SK-N-SH treated with all-trans-retinoic acid at 6 μM for 48 hours (cell line): ENCODE measurements at regions not wholly inside any gene's neighbourhood (a gene's known extent, or its start where the extent isn't known, plus 50 kb on each side); places are given as distances from the start of the nearest gene placed in this dataset.

Source experiments
- ARNTL ChIP-seq: fragments of 450-650 bp; formaldehyde crosslinking; IDR thresholded peaks from 2 replicates; pipeline ENCODE4 v1.5.0; 2020; ENCODE audit warnings: low read depth, mild to moderate bottlenecking, moderate library complexity, borderline replicate concordance
- BACH2 ChIP-seq: fragments of 250-450 bp; sonication (Bioruptor Pico); IDR thresholded peaks from 2 replicates; pipeline ENCODE4 v1.9.0; 2021; ENCODE audit warnings: mild to moderate bottlenecking, borderline replicate concordance
- ESRRG ChIP-seq: fragments of 250-450 bp; sonication (Bioruptor Pico); IDR thresholded peaks from 2 replicates; pipeline ENCODE4 v1.6.1; 2021; ENCODE audit warnings: mild to moderate bottlenecking
- OSR1 ChIP-seq: fragments of 250-450 bp; sonication (Bioruptor Pico); IDR thresholded peaks from 2 replicates; pipeline ENCODE4 v1.8.0; 2022; ENCODE audit warnings: moderate library complexity, mild to moderate bottlenecking, inconsistent platforms
- RARB ChIP-seq: fragments of 250-450 bp; sonication (Bioruptor Pico); IDR thresholded peaks from 2 replicates; pipeline ENCODE4 v1.8.0; 2021; ENCODE audit warnings: mild to moderate bottlenecking, moderate library complexity
- SNAI2 ChIP-seq: fragments of 250-450 bp; sonication (Bioruptor Pico); IDR thresholded peaks from 2 replicates; pipeline ENCODE4 v1.5.0; 2020; ENCODE audit warnings: mild to moderate bottlenecking, moderate library complexity
- ZC3H10 ChIP-seq: fragments of 250-450 bp; sonication (Bioruptor Pico); IDR thresholded peaks from 2 replicates; pipeline ENCODE4 v1.5.1; 2021; ENCODE audit warnings: mild to moderate bottlenecking, moderate library complexity
- ZFP3 ChIP-seq: fragments of 250-450 bp; sonication (Bioruptor Pico); IDR thresholded peaks from 2 replicates; pipeline ENCODE4 v1.5.0; 2020; ENCODE audit warnings: mild to moderate bottlenecking, moderate library complexity
- ZFP30 ChIP-seq: fragments of 450-650 bp; formaldehyde crosslinking; IDR thresholded peaks from 2 replicates; pipeline ENCODE4 v1.5.0; 2022; ENCODE audit warnings: mild to moderate bottlenecking, moderate library complexity
- ZNF565 ChIP-seq: fragments of 450-650 bp; formaldehyde crosslinking; conservative IDR thresholded peaks from 2 replicates; pipeline ENCODE4 v1.5.0; 2020; ENCODE audit warnings: low read depth, mild to moderate bottlenecking, moderate library complexity
- TF ChIP-seq, protein P1 (sequence below): fragments of 250-450 bp; sonication (Bioruptor Pico); IDR thresholded peaks from 2 replicates; pipeline ENCODE4 v1.5.1; 2020; ENCODE audit warnings: low read depth, mild to moderate bottlenecking, moderate library complexity
- TF ChIP-seq, protein P2 (sequence below): fragments of 250-450 bp; sonication (Bioruptor Pico); IDR thresholded peaks from 2 replicates; pipeline ENCODE4 v1.5.1; 2021; ENCODE audit warnings: mild to moderate bottlenecking, moderate library complexity
- TF ChIP-seq, protein P3 (sequence below): fragments of 250-450 bp; sonication (Bioruptor Pico); IDR thresholded peaks from 2 replicates; pipeline ENCODE4 v1.5.0; 2020; ENCODE audit warnings: mild to moderate bottlenecking, moderate library complexity

GRCh38 chr15:80309769-80310384, 57.9 kb upstream of the CTXND1 start:
- TF ChIP-seq OSR1 (CRISPR knock-in tag) (no peak), ZFP30 (CRISPR knock-in tag) (no peak), BACH2 (no peak), ARNTL (CRISPR knock-in tag) (no peak), RARB (no peak), ZFP3 (CRISPR knock-in tag) (no peak), SNAI2 (CRISPR knock-in tag) (no peak), ESRRG (CRISPR knock-in tag) (no peak), ZC3H10 (CRISPR knock-in tag) (no peak), ZNF565 (CRISPR knock-in tag) (no peak)
- TF ChIP-seq, protein P1, sequence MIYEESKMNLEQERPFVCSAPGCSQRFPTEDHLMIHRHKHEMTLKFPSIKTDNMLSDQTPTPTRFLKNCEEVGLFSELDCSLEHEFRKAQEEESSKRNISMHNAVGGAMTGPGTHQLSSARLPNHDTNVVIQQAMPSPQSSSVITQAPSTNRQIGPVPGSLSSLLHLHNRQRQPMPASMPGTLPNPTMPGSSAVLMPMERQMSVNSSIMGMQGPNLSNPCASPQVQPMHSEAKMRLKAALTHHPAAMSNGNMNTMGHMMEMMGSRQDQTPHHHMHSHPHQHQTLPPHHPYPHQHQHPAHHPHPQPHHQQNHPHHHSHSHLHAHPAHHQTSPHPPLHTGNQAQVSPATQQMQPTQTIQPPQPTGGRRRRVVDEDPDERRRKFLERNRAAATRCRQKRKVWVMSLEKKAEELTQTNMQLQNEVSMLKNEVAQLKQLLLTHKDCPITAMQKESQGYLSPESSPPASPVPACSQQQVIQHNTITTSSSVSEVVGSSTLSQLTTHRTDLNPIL (CRISPR knock-in tag): no peak
- TF ChIP-seq, protein P2, sequence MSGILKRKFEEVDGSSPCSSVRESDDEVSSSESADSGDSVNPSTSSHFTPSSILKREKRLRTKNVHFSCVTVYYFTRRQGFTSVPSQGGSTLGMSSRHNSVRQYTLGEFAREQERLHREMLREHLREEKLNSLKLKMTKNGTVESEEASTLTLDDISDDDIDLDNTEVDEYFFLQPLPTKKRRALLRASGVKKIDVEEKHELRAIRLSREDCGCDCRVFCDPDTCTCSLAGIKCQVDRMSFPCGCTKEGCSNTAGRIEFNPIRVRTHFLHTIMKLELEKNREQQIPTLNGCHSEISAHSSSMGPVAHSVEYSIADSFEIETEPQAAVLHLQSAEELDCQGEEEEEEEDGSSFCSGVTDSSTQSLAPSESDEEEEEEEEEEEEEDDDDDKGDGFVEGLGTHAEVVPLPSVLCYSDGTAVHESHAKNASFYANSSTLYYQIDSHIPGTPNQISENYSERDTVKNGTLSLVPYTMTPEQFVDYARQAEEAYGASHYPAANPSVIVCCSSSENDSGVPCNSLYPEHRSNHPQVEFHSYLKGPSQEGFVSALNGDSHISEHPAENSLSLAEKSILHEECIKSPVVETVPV (CRISPR knock-in tag): no peak
- TF ChIP-seq, protein P3, sequence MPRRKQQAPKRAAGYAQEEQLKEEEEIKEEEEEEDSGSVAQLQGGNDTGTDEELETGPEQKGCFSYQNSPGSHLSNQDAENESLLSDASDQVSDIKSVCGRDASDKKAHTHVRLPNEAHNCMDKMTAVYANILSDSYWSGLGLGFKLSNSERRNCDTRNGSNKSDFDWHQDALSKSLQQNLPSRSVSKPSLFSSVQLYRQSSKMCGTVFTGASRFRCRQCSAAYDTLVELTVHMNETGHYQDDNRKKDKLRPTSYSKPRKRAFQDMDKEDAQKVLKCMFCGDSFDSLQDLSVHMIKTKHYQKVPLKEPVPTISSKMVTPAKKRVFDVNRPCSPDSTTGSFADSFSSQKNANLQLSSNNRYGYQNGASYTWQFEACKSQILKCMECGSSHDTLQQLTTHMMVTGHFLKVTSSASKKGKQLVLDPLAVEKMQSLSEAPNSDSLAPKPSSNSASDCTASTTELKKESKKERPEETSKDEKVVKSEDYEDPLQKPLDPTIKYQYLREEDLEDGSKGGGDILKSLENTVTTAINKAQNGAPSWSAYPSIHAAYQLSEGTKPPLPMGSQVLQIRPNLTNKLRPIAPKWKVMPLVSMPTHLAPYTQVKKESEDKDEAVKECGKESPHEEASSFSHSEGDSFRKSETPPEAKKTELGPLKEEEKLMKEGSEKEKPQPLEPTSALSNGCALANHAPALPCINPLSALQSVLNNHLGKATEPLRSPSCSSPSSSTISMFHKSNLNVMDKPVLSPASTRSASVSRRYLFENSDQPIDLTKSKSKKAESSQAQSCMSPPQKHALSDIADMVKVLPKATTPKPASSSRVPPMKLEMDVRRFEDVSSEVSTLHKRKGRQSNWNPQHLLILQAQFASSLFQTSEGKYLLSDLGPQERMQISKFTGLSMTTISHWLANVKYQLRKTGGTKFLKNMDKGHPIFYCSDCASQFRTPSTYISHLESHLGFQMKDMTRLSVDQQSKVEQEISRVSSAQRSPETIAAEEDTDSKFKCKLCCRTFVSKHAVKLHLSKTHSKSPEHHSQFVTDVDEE (CRISPR knock-in tag): no peak
